ENCODE measurements at regions not wholly inside any gene's neighbourhood (a gene's known extent, or its start where the extent isn't known, plus 50 kb on each side); places are given as distances from the start of the nearest gene placed in this dataset.

- no peak overlapping the region for H3K9ac ChIP-seq
- H3K27me3 ChIP-seq (ENCODE audit: control insufficient read depth, insufficient read depth, low read length) = no peaks in the 10 kb centered on the region
- no peaks in the 10 kb centered on the region for H3K79me2 ChIP-seq
- H3K27ac ChIP-seq = no peak overlapping the region
- H2AFZ ChIP-seq = no peak overlapping the region
- no peak for TF ChIP-seq CTCF (IDR thresholded peaks at IDR 0.05)
- no peak overlapping the region for H3K4me3 ChIP-seq (ENCODE audit: low read depth, low read length)
- H3K4me2 ChIP-seq (ENCODE audit: low read length) = no peak overlapping the region
- H3K4me1 ChIP-seq = no peaks in the 10 kb centered on the region
- no peaks in the 10 kb centered on the region for H3K9me3 ChIP-seq (ENCODE audit: control insufficient read depth, low read length)
- no peaks in the 10 kb centered on the region for H3K36me3 ChIP-seq (ENCODE audit: control insufficient read depth, insufficient read depth, low read length)
Measured at GRCh38 chr6:170202416-170203135, 88.3 kb downstream of the DLL1 start.

GRCh38 chr6:170201361-170201760, 89.5 kb downstream of the DLL1 start:
- TF ChIP-seq CTCF (IDR thresholded peaks at IDR 0.05) = no peak
- Histone ChIP-seq H3K4me1 (no peaks in the 10 kb centered on the region), H2AFZ (no peak overlapping the region), H3K4me2 (ENCODE audit: low read length) (no peak overlapping the region), H3K9ac (no peak overlapping the region), H3K9me3 (ENCODE audit: control insufficient read depth, low read length) (no peaks in the 10 kb centered on the region), H3K36me3 (ENCODE audit: control insufficient read depth, insufficient read depth, low read length) (no peaks in the 10 kb centered on the region), H3K27ac (no peak overlapping the region), H3K79me2 (no peaks in the 10 kb centered on the region), H3K4me3 (ENCODE audit: low read depth, low read length) (no peak overlapping the region), H3K27me3 (ENCODE audit: control insufficient read depth, insufficient read depth, low read length) (no peaks in the 10 kb centered on the region)

GRCh38 chr6:170200458-170200891, 90.4 kb downstream of the DLL1 start:
- no peak for TF ChIP-seq CTCF (IDR thresholded peaks at IDR 0.05)
- Histone ChIP-seq H3K79me2 (no peaks in the 10 kb centered on the region), H3K27me3 (ENCODE audit: control insufficient read depth, insufficient read depth, low read length) (no peaks in the 10 kb centered on the region), H3K27ac (no peak overlapping the region), H2AFZ (no peak overlapping the region), H3K9ac (no peak overlapping the region), H3K9me3 (ENCODE audit: control insufficient read depth, low read length) (no peaks in the 10 kb centered on the region), H3K4me3 (ENCODE audit: low read depth, low read length) (no peak overlapping the region), H3K4me1 (no peaks in the 10 kb centered on the region), H3K4me2 (ENCODE audit: low read length) (no peak overlapping the region), H3K36me3 (ENCODE audit: control insufficient read depth, insufficient read depth, low read length) (no peaks in the 10 kb centered on the region)

- no peak overlapping the region for H3K27ac ChIP-seq
- no peak for TF ChIP-seq CTCF (IDR thresholded peaks at IDR 0.05)
- H3K9ac ChIP-seq = no peak overlapping the region
- no peaks in the 10 kb centered on the region for H3K4me1 ChIP-seq
- H3K4me2 ChIP-seq (ENCODE audit: low read length) = no peak overlapping the region
- H3K27me3 ChIP-seq (ENCODE audit: control insufficient read depth, insufficient read depth, low read length) = no peaks in the 10 kb centered on the region
- H3K4me3 ChIP-seq (ENCODE audit: low read depth, low read length) = no peak overlapping the region
- H3K79me2 ChIP-seq = no peaks in the 10 kb centered on the region
- no peak overlapping the region for H2AFZ ChIP-seq
- H3K36me3 ChIP-seq (ENCODE audit: control insufficient read depth, insufficient read depth, low read length) = no peaks in the 10 kb centered on the region
- H3K9me3 ChIP-seq (ENCODE audit: control insufficient read depth, low read length) = no peaks in the 10 kb centered on the region
Measured at GRCh38 chr6:170199716-170200115, 91.2 kb downstream of the DLL1 start.

GRCh38 chr6:170198298-170198697, 92.6 kb downstream of the DLL1 start:
- no peak overlapping the region for H3K9ac ChIP-seq
- H3K27ac ChIP-seq = no peak overlapping the region
- H3K27me3 ChIP-seq (ENCODE audit: control insufficient read depth, insufficient read depth, low read length) = no peaks in the 10 kb centered on the region
- H3K9me3 ChIP-seq (ENCODE audit: control insufficient read depth, low read length) = no peaks in the 10 kb centered on the region
- no peak overlapping the region for H3K4me2 ChIP-seq (ENCODE audit: low read length)
- no peaks in the 10 kb centered on the region for H3K36me3 ChIP-seq (ENCODE audit: control insufficient read depth, insufficient read depth, low read length)
- H2AFZ ChIP-seq = no peak overlapping the region
- no peak for TF ChIP-seq CTCF (IDR thresholded peaks at IDR 0.05)
- no peaks in the 10 kb centered on the region for H3K4me1 ChIP-seq
- no peaks in the 10 kb centered on the region for H3K79me2 ChIP-seq
- H3K4me3 ChIP-seq (ENCODE audit: low read depth, low read length) = no peak overlapping the region
